ENCODE measurements at regions not wholly inside any gene's neighbourhood (a gene's known extent, or its start where the extent isn't known, plus 50 kb on each side); places are given as distances from the start of the nearest gene placed in this dataset.

DNA sequence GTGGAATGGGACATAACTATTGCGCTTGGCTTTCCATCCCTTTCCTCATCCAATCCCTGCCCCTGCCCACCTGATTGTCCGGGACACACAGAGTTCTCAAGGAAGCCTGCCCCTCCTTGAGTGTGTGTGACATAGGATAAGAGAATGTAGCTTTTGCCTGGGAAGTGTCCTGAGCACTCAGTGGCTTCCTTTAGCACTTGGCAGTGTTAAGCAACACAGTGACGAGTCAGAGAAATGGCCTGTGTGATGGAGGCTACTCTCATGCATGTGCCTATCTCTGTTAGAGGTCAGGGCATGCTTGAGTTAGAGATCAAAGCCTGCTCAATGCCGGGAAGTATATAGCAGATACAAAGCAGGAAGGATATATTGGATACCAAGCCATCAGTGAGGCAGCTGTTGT lies 289.5 kb downstream of the SIPA1L2 start:
- no peak for DNase-seq
- no peaks in the 10 kb centered on the region for H3K79me2 ChIP-seq (ENCODE audit: insufficient read depth, low read length)
- H4K8ac ChIP-seq (replicated peaks; ENCODE audit: insufficient read length, low read depth, low read length) = no peak overlapping the region
- Mint-ChIP-seq H3K27ac (no peak overlapping the region), H3K9me3 (peaks cover 11 to 15% of the 10 kb centered on the region in 2 experiments), H3K27me3 (ENCODE audit: low read depth) (peaks cover 23% of the 10 kb centered on the region), H3K36me3 (ENCODE audit: insufficient read depth in 1 of 3, low read depth in 3 of 3) (peaks cover 0 to 10% (median 10%) of the 10 kb centered on the region in 3 experiments; a peak in 4 of 7 replicates), H3K4me3 (no peak overlapping the region), H3K4me1 (no peaks in the 10 kb centered on the region)
- H2AK5ac ChIP-seq (ENCODE audit: insufficient read length, low read length) = no peak overlapping the region
- H2AFZ ChIP-seq (ENCODE audit: low read length) = no peak overlapping the region
- no peaks in the 10 kb centered on the region for H3K4me1 ChIP-seq (ENCODE audit: insufficient read depth, low read length)
- H3K4me2 ChIP-seq (ENCODE audit: insufficient read depth, insufficient read length, low read length) = no peak overlapping the region
- no peaks in the 10 kb centered on the region for H3K79me1 ChIP-seq (ENCODE audit: insufficient read depth, low read depth, low read length, poor library complexity, severe bottlenecking)
- H2BK120ac ChIP-seq (ENCODE audit: low read depth, low read length, poor library complexity, severe bottlenecking) = no peak overlapping the region
- no peak overlapping the region for H4K91ac ChIP-seq (ENCODE audit: insufficient read length, low read depth, low read length)
- no peaks in the 10 kb centered on the region for H3K23me2 ChIP-seq (ENCODE audit: insufficient read length, low read depth, low read length, poor library complexity, severe bottlenecking)
- H2BK12ac ChIP-seq (ENCODE audit: insufficient read length, low read depth, low read length) = no peak overlapping the region
- H3K4ac ChIP-seq (ENCODE audit: low read depth, low read length) = no peak overlapping the region
- H2BK15ac ChIP-seq (ENCODE audit: low read depth, low read length) = no peak overlapping the region
- no peaks in the 10 kb centered on the region for H3K27me3 ChIP-seq (ENCODE audit: insufficient read depth, low read length)
- H3K18ac ChIP-seq (ENCODE audit: insufficient read length, low read depth, low read length) = no peak overlapping the region
- WGBS (ENCODE audit: extremely low coverage, insufficient read length, low lambda C conversion rate) = no CpG with 5 or more reads among the region's 4 CpGs
- H4K5ac ChIP-seq (ENCODE audit: insufficient read length, low read depth, low read length) = no peak overlapping the region
- H3K23ac ChIP-seq (ENCODE audit: insufficient read length, low read depth, low read length) = no peak overlapping the region
- H2BK20ac ChIP-seq (ENCODE audit: low read depth, low read length, poor library complexity, severe bottlenecking) = no peak overlapping the region
- H3K9me3 ChIP-seq (ENCODE audit: control insufficient read depth, low read depth, low read length) = no peaks in the 10 kb centered on the region
- no peak overlapping the region for H3T11ph ChIP-seq (ENCODE audit: low read length)
- TF ChIP-seq, protein P1, sequence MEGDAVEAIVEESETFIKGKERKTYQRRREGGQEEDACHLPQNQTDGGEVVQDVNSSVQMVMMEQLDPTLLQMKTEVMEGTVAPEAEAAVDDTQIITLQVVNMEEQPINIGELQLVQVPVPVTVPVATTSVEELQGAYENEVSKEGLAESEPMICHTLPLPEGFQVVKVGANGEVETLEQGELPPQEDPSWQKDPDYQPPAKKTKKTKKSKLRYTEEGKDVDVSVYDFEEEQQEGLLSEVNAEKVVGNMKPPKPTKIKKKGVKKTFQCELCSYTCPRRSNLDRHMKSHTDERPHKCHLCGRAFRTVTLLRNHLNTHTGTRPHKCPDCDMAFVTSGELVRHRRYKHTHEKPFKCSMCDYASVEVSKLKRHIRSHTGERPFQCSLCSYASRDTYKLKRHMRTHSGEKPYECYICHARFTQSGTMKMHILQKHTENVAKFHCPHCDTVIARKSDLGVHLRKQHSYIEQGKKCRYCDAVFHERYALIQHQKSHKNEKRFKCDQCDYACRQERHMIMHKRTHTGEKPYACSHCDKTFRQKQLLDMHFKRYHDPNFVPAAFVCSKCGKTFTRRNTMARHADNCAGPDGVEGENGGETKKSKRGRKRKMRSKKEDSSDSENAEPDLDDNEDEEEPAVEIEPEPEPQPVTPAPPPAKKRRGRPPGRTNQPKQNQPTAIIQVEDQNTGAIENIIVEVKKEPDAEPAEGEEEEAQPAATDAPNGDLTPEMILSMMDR (conservative IDR thresholded peaks at IDR 0.05) = no peak
- H2BK5ac ChIP-seq (ENCODE audit: insufficient read length, low read length) = no peak overlapping the region
- H3K9ac ChIP-seq (ENCODE audit: extremely low read depth, insufficient read length, low read length) = no peak overlapping the region
- H3K27ac ChIP-seq (ENCODE audit: insufficient read length, low read depth, low read length) = no peak overlapping the region
- no peak overlapping the region for H3K56ac ChIP-seq (ENCODE audit: insufficient read length, low read depth, low read length)
- no peaks in the 10 kb centered on the region for H4K20me1 ChIP-seq (ENCODE audit: control insufficient read depth, insufficient read depth, insufficient read length)
- no peak overlapping the region for H3K14ac ChIP-seq (ENCODE audit: insufficient read depth, low read length)
